Pulmonary artery endothelial cell (primary cell): ENCODE measurements at regions not wholly inside any gene's neighbourhood (a gene's known extent, or its start where the extent isn't known, plus 50 kb on each side); places are given as distances from the start of the nearest gene placed in this dataset.

Source experiments
- DNase-seq: peaks from one replicate; pipeline ENCODE4 v3.0.0-alpha.2; 2011; ENCODE audit warnings: low read depth, low spot score

- no peak for DNase-seq
Observed at GRCh38 chr4:181956512-181956911, 286.7 kb upstream of the TENM3 start.

DNA sequence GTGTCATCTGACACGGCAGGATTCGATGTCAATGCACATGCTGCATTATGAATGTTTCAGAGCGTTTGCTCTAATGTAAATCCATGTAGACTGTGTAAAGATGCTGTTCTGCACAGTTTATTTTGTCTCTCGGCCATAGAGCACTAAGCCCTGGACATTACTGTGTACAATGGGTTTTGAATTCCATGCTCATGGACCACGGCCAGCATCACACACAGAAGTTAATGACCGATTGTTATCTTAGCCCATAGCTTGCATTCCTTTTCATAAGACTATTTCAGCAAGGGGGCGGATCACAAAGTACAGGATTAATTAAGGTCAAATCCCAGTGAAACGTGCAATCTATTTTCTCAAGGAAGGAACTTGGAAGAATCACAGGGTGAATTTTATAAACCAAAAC lies 286.1 kb upstream of the TENM3 start:
- no peak for DNase-seq

DNA sequence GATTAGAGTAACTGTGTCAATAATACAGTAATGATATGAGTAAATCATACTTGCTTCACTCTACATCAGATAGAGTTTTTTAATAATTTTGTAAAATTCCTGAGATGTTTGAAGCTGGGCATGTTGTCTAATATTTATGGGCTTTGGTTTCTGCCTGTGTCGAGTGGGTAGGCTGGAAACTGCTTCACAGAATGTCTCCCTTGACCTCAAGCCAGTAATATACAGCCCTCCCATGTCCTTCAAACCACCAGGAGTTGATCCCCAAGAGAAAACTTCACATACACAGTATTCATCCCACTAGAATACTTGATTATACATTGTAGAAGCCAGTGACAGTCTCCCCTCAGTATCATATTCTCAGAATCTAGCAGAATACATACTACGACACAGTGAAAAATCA lies 284.8 kb upstream of the TENM3 start:
- DNase-seq: no peak

GRCh38 chr4:181959121-181959520 lies 284.1 kb upstream of the TENM3 start:
- DNase-seq: no peak

DNA sequence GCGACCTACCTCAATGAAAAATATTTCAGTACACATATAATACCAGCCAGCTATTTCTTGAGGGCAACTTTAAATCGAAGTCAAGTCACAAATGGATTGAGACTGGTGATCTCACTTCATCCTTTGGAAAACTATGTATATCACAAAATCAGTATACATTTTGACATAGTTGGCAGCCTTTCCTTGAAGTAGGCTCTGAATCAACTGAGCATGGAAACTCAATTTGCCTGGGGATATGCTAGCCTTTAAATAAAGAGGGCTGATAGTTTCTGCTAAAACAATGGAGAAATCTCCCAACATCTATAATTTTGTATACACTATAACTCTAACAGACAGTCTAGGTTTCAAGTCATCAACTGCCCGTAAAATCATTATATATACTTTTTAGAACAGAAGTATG lies 282.8 kb upstream of the TENM3 start:
- DNase-seq: no peak

DNA sequence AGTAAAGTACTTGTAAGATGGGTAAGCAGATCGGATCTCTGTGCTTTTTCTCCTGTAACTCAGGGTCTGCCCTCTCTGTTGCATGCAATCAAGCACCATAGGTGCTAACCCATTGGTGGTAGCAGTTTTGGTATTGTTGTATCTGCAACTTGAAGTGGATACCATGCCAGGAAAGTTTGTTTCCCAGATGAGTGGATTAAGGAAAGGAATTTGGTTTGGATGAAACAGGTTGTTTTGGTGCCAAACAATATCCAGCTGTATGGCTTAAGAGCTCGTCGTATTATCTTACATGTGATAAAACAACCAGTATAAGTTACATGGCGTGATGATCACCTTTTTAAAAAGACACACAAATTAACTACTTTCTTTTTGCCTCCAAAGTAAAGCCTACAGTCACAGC lies 280.9 kb upstream of the TENM3 start:
- DNase-seq: no peak

DNA sequence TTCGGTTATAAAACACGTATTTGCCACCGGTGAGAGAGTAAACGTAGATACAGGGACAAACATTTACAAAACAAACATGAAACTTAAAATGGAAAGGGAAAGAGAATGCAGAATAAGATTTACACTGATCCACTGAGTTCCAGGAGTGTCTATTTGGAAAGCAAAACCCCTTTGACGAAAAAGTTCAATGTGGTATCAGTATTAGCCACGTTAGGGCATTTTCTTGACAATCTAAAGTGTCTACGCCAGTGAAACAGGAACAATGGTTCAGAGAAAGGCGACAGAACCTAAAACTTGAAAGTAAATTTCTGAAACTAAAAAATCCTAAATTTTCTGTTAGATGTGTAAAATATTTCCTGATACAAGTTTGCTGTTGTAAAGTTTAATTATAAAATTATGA lies 278.5 kb upstream of the TENM3 start:
- DNase-seq: no peak

- DNase-seq: no peak
Observed at GRCh38 chr4:181966104-181966551, 277.1 kb upstream of the TENM3 start.

DNA sequence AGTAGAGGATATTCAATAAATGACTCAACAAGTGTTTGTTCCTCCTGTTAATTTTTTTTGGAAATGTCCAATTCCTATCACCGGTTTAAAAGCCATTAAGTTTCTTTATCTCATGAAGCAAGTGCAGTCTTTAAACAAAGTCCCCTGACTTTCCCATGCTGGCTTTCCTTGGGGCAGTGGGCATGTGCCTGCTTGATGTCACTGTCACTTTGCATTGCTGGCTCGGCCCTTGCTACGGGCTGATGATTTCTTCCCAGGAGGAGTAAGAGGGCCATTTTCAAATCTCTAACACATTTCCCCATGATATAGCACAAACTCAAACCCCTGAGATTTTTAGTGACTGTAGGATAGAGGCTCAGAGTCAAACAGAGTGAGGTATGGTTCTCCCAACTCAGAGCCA lies 275.8 kb upstream of the TENM3 start:
- DNase-seq: no peak

DNA sequence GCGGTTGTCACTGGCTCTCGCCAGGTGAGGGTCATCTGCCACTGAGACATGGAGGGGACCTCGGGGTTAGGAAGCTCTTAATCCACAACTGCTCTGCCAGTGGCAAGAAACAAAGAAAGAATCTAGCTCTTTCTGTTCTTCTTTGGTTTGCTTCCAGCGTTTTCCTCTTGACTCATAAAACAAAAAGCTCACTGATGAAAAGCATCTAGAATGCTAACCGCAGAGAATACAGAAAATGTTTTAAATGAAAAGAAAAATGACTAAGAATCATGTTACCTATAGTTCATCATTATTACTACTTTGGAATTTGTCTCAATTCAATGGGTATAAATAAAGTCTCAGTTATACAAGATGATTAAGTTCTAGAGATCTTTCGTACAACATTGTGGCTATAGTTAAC lies 274.8 kb upstream of the TENM3 start:
- DNase-seq: no peak

GRCh38 chr4:181969151-181969550 lies 274.1 kb upstream of the TENM3 start:
- no peak for DNase-seq

DNA sequence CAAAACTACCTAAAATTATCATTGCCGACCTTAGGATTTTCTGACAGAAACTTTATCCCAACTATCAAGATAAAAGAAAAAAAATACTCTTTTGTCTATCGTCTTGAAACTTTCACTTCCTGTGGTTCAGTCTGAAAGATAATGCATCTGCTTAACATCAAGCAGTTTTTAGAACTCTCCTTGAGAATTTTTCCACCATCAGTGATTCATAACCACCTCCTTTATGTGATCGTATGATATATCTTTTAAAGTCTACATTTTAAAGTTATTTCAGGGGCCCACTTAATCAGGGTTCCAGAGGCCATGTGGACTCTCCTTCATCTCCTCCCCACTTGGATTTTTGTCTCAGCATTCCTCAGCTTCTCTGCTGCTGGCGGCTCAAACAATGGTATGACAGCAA lies 272.8 kb upstream of the TENM3 start:
- no peak for DNase-seq

DNA sequence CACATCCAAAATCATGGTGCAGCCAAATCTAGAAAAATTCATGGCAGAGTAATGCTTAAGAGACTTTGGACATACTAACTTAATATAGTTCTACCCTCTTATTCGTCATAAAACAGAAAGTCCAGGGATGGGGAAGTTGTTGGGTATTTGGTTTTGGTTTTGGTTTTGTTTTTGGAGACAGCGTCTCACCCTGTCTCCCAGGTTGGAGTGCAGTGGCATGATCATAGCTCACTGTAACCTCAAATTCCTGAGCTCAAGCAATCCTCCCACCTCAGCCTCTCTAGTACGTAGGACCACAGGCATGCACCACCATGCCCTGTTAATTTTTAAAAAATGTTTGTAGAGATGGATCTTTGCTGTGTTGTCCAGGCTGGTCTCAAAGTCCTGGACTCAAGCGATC lies 271.8 kb upstream of the TENM3 start:
- DNase-seq: no peak

- no peak for DNase-seq
Observed at GRCh38 chr4:181971973-181972372, 271.2 kb upstream of the TENM3 start.

- no peak for DNase-seq
Observed at GRCh38 chr4:181976764-181977163, 266.4 kb upstream of the TENM3 start.

DNA sequence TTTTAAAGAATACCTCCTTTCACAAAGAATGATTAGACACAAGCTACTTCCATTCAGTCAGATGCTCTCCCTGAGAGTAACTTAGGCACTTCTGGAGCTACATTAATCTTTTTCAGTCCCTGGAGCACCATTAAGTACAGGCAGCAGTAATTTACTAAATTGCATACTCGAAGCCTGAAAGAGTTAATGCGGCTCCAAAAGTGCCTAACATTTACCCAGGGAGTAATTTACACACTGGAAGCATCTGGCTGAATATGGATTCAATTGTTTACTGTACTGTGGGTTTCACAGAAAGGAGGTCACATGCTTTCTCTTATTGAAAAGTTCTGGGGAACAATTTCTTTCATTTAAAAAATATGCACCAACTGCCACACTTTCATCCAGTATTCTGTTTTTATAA lies 260.8 kb upstream of the TENM3 start:
- no peak for DNase-seq

DNA sequence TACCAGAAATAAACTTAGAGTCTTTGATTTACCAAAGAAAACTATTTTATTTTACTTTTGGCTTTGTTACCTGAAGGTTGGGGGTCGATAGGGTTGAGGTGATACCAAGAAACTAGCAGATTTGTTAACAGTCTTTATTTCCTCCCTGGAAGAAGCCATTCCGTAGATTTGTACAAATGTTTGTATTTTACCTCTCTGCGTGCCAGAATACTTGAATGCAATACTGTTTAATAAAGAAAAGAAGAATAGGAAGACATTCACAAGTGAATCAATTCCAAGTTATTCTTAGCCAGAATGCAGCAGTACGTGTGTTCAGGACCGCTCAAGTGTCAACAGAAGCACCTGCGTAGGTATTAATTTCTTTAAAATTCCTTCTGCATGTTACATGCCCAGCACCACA lies 260.3 kb upstream of the TENM3 start:
- DNase-seq: no peak

GRCh38 chr4:181987392-181987791 lies 255.8 kb upstream of the TENM3 start:
- no peak for DNase-seq

GRCh38 chr4:181989071-181989470 lies 254.1 kb upstream of the TENM3 start:
- DNase-seq: no peak

- DNase-seq: no peak
Observed at GRCh38 chr4:181991369-181992108, 251.7 kb upstream of the TENM3 start.

DNA sequence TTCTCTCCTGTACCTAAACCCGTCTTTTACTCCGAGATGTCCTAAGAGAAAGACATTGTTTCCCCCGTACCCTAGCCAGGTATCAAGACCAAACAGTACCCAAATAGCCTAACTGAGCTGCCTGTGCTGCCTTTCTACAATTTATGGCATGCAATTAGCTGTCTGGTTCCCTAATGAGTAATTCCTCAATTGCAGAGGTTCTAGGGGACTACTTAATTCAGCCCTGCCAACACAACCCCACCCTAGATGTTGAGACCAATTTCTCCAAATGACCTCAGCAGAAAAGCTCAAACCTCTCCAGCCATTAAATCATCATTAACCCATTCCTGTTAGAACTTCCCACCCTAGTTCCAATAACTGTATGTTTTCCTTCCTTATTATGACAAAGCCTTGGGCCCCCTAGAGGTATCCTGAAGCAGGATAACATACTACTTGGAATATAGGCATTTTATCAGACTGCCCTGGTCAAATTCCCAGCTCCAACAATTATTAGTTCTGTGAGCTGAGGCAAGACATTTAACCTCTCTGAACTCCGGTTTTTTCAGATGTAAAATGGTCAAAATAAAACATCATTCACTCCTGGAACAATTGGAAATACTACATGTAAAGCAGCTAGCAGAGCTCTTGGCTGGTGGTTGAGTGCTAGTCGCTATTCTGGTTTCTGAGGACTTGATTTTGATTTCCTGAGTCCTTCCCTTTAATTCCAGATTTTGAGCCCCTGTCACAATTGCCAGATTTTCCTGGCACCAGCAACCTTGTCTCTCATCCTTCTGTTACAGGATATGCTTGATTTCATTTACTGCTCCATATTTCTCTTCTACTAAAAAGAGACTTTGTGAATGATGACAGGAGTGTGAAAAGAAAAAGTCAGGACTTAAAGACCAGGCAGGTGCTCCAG lies 244.6 kb upstream of the TENM3 start:
- DNase-seq: no peak

DNA sequence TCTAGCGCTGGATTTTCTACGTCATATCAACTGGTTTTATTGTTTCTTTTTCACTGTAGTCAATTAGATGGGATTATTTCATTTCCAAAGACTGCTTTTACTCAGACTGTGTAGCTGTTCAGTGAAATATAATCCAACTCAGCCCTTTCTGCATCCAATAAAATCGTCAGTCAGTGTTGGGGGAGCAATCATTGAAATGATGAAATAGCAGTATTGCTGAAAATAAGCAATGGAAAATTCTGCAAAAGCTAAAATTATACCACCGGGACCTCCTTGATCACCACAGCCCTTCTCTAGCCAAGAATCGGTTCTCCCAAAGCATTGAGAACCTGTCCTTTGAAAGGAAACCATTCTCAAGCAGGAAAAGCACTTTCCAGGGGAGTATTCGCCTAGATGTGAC lies 243.1 kb upstream of the TENM3 start:
- no peak for DNase-seq

DNA sequence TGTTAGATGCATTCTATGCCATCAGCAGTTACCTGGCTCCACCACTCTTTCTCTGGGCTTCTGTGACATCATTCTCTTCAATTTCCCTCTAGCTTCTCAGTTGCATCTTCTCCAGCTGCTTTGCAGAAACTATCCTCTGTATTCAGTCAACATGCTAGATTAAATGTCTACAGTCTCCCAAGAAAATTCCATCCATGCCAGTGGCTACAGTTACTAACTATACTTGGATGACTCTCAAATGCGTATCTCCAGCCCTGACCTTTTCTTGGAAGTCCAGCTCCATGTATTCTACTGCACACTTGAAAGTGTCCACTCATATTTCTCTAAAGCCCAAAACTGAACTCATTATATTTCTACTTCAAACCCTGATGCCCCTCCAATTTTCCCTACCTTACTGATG lies 232.3 kb upstream of the TENM3 start:
- DNase-seq: no peak
